ENCODE measurements at regions not wholly inside any gene's neighbourhood (a gene's known extent, or its start where the extent isn't known, plus 50 kb on each side); places are given as distances from the start of the nearest gene placed in this dataset.

DNA sequence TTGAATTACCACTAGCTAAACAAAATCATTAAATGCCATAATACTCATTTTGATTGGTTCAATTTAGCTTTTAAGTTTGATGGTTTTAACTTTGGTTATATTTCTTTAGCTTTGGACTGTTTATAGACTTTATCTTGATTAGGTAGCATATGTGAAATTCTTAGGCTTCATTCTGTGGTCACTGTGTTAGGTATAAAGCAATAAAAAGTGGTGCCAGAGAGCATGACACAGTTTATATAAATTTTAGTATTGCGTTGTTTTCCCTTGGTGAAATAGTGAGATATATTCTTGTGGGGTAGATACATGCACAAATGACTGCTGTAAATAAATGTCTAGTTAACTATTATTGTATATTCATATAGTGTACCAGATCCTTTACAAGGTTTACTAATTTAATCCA is 474.2 kb upstream of the GRID2 start:
- ChIA-PET CTCF (no interaction called here), POLR2A (no interaction called here)
- Mint-ChIP-seq H3K9me3 (peaks cover 18 to 43% (median 35%) of the 10 kb centered on the region in 3 donors), H3K4me3 (no peak overlapping the region), H3K27me3 (no peaks in the 10 kb centered on the region), H3K36me3 (no peaks in the 10 kb centered on the region), H3K4me1 (no peaks in the 10 kb centered on the region), H3K27ac (no peak overlapping the region)
- Histone ChIP-seq H3K27me3 (replicated peaks in 1 of 2; ENCODE audit: control insufficient read depth in 2 of 2, extremely low read depth in 1 of 2, insufficient read depth in 2 of 2, low read length in 1 of 2) (no peaks in the 10 kb centered on the region), H3K4me1 (ENCODE audit: control insufficient read depth in 1 of 2, extremely low read depth in 1 of 2, insufficient read depth in 2 of 2, low read length in 2 of 2) (no peaks in the 10 kb centered on the region), H3K27ac (ENCODE audit: low read length) (no peak overlapping the region), H3K9me3 (no peaks in the 10 kb centered on the region), H3K4me3 (ENCODE audit: control insufficient read depth in 1 of 2, extremely low read depth in 1 of 2, low read length in 1 of 2) (no peak overlapping the region), H3K36me3 (ENCODE audit: control insufficient read depth in 2 of 2, extremely low read depth in 1 of 2, insufficient read depth in 1 of 2, low read length in 1 of 2) (no peaks in the 10 kb centered on the region)
- ATAC-seq (replicated peaks in 1 of 4) = no peak
- no peak for DNase-seq
- no CpG with 5 or more reads among the region's 1 CpG for WGBS (ENCODE audit: insufficient coverage)

DNA sequence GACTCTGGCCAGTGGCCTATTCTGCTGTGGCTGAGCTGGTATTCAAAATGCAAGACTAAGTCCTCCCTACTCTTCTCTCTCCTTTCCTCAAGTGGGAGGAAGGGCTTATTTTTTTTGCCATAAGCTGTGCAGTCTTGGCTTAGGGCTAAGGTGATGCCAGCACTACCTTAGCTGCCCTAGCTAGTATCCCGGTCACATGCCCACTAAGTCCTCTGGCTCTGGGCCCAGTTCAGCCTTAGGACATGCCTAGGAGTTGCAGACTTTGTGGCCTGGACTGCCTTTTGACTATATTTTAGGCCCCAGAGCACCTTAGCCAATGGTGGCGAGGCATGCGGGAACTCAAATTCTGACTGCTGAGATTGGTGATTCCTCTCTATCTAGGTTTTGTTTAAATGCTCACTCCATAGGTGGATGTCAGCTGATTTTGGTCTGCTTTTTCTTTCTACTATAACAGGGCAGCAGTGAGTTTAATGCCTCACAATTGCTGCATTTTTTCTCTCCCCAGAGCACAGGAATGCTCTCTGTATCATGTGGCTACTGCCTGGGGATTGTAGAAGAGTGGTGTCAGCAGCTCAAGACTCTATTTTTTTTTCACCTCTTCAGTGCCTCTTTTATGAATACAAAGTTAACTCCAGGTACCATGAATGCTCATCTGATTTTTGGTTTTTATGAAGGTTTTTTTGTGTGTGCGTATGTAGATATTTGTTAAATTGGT is 472.9 kb upstream of the GRID2 start:
- 86% methylated on average over 1 of the region's 4 CpGs for WGBS (ENCODE audit: insufficient coverage)
- no peak overlapping the region for H3K27ac Mint-ChIP-seq
- POLR2A ChIA-PET = no interaction called here

DNA sequence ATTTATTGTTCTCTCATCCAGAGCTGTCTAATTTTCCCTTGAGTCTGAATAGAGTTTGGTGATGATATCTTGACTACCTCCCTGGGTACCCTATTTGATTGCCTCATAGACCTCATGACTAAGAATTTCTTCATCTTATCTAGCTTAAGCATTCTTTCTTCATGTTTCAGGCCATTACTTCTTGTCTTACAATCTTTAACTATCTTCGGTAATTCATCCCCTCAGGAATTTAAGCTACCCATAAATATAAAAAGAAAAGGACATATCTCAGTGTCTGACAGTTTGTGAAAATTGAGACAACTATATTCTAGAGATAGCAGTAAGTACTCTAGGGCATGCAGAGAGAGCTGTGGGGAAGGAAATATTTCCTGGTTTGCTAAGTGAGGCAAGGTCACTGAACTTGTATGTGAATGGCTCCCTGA is 466.1 kb upstream of the GRID2 start:
- ATAC-seq (replicated peaks in 1 of 4) = no peak

More for the DNA sequence above, 472.9 kb upstream of the GRID2 start:
- Histone ChIP-seq H3K27me3 (replicated peaks in 1 of 2; ENCODE audit: control insufficient read depth in 2 of 2, extremely low read depth in 1 of 2, insufficient read depth in 2 of 2, low read length in 1 of 2) (no peaks in the 10 kb centered on the region), H3K4me3 (ENCODE audit: control insufficient read depth in 1 of 2, extremely low read depth in 1 of 2, low read length in 1 of 2) (no peak overlapping the region), H3K9me3 (no peaks in the 10 kb centered on the region), H3K36me3 (ENCODE audit: control insufficient read depth in 2 of 2, extremely low read depth in 1 of 2, insufficient read depth in 1 of 2, low read length in 1 of 2) (no peaks in the 10 kb centered on the region), H3K27ac (ENCODE audit: low read length) (no peak overlapping the region), H3K4me1 (ENCODE audit: control insufficient read depth in 1 of 2, extremely low read depth in 1 of 2, insufficient read depth in 2 of 2, low read length in 2 of 2) (no peaks in the 10 kb centered on the region)
- H3K4me1 Mint-ChIP-seq = no peaks in the 10 kb centered on the region
- no peak for ATAC-seq (replicated peaks in 1 of 4)
- H3K4me3 Mint-ChIP-seq = no peak overlapping the region
- peaks cover 21 to 38% (median 33%) of the 10 kb centered on the region in 3 donors for H3K9me3 Mint-ChIP-seq
- no peak for DNase-seq
- H3K27me3 Mint-ChIP-seq = no peaks in the 10 kb centered on the region
- CTCF ChIA-PET = no interaction called here
- H3K36me3 Mint-ChIP-seq = no peaks in the 10 kb centered on the region

GRCh38 chr4:91838181-91838861 is 465.4 kb upstream of the GRID2 start:
- no peaks in the 10 kb centered on the region for H3K27me3 Mint-ChIP-seq
- Histone ChIP-seq H3K27me3 (replicated peaks in 1 of 2; ENCODE audit: control insufficient read depth in 2 of 2, extremely low read depth in 1 of 2, insufficient read depth in 2 of 2, low read length in 1 of 2) (no peaks in the 10 kb centered on the region), H3K4me1 (ENCODE audit: control insufficient read depth in 1 of 2, extremely low read depth in 1 of 2, insufficient read depth in 2 of 2, low read length in 2 of 2) (no peaks in the 10 kb centered on the region), H3K9me3 (no peaks in the 10 kb centered on the region), H3K4me3 (ENCODE audit: control insufficient read depth in 1 of 2, extremely low read depth in 1 of 2, low read length in 1 of 2) (no peak overlapping the region), H3K27ac (ENCODE audit: low read length) (no peak overlapping the region), H3K36me3 (ENCODE audit: control insufficient read depth in 2 of 2, extremely low read depth in 1 of 2, insufficient read depth in 1 of 2, low read length in 1 of 2) (no peaks in the 10 kb centered on the region)
- ATAC-seq (replicated peaks in 1 of 4) (no peak), DNase-seq (no peak)
- POLR2A ChIA-PET = no interaction called here
- H3K4me1 Mint-ChIP-seq = no peaks in the 10 kb centered on the region
- peaks cover 25 to 36% (median 29%) of the 10 kb centered on the region in 3 donors for H3K9me3 Mint-ChIP-seq
- H3K4me3 Mint-ChIP-seq = no peak overlapping the region
- no CpG with 5 or more reads among the region's 2 CpGs for WGBS (ENCODE audit: insufficient coverage)
- no peaks in the 10 kb centered on the region for H3K36me3 Mint-ChIP-seq
- CTCF ChIA-PET = no interaction called here
- H3K27ac Mint-ChIP-seq = no peak overlapping the region

More for the DNA sequence above, 466.1 kb upstream of the GRID2 start:
- no peaks in the 10 kb centered on the region for H3K4me1 Mint-ChIP-seq
- CTCF ChIA-PET = no interaction called here
- H3K27ac ChIP-seq (ENCODE audit: low read length) = no peak overlapping the region
- H3K4me1 ChIP-seq (ENCODE audit: control insufficient read depth in 1 of 2, extremely low read depth in 1 of 2, insufficient read depth in 2 of 2, low read length in 2 of 2) = no peaks in the 10 kb centered on the region
- peaks cover 27 to 41% (median 31%) of the 10 kb centered on the region in 3 donors for H3K9me3 Mint-ChIP-seq
- no peaks in the 10 kb centered on the region for H3K36me3 Mint-ChIP-seq
- H3K27me3 ChIP-seq (replicated peaks in 1 of 2; ENCODE audit: control insufficient read depth in 2 of 2, extremely low read depth in 1 of 2, insufficient read depth in 2 of 2, low read length in 1 of 2) = no peaks in the 10 kb centered on the region
- DNase-seq = no peak
- H3K4me3 ChIP-seq (ENCODE audit: control insufficient read depth in 1 of 2, extremely low read depth in 1 of 2, low read length in 1 of 2) = no peak overlapping the region
- no peak overlapping the region for H3K4me3 Mint-ChIP-seq
- no peaks in the 10 kb centered on the region for H3K9me3 ChIP-seq
- no peak overlapping the region for H3K27ac Mint-ChIP-seq
- H3K27me3 Mint-ChIP-seq = no peaks in the 10 kb centered on the region
- WGBS (ENCODE audit: insufficient coverage) = no CpG with 5 or more reads among the region's 1 CpG
- H3K36me3 ChIP-seq (ENCODE audit: control insufficient read depth in 2 of 2, extremely low read depth in 1 of 2, insufficient read depth in 1 of 2, low read length in 1 of 2) = no peaks in the 10 kb centered on the region
- POLR2A ChIA-PET = no interaction called here

GRCh38 chr4:91840359-91840758 is 463.4 kb upstream of the GRID2 start:
- Histone ChIP-seq H3K27me3 (replicated peaks in 1 of 2; ENCODE audit: control insufficient read depth in 2 of 2, extremely low read depth in 1 of 2, insufficient read depth in 2 of 2, low read length in 1 of 2) (no peaks in the 10 kb centered on the region), H3K9me3 (no peaks in the 10 kb centered on the region), H3K27ac (ENCODE audit: low read length) (no peak overlapping the region), H3K4me3 (ENCODE audit: control insufficient read depth in 1 of 2, extremely low read depth in 1 of 2, low read length in 1 of 2) (no peak overlapping the region), H3K36me3 (ENCODE audit: control insufficient read depth in 2 of 2, extremely low read depth in 1 of 2, insufficient read depth in 1 of 2, low read length in 1 of 2) (no peaks in the 10 kb centered on the region), H3K4me1 (ENCODE audit: control insufficient read depth in 1 of 2, extremely low read depth in 1 of 2, insufficient read depth in 2 of 2, low read length in 2 of 2) (no peaks in the 10 kb centered on the region)
- CTCF ChIA-PET = no interaction called here
- Mint-ChIP-seq H3K27me3 (no peaks in the 10 kb centered on the region), H3K36me3 (no peaks in the 10 kb centered on the region), H3K27ac (no peak overlapping the region), H3K4me3 (no peak overlapping the region), H3K9me3 (peaks cover 15 to 22% (median 15%) of the 10 kb centered on the region in 3 donors), H3K4me1 (no peaks in the 10 kb centered on the region)
- WGBS (ENCODE audit: insufficient coverage) = no CpG with 5 or more reads among the region's 2 CpGs
- ATAC-seq (replicated peaks in 1 of 4) (no peak), DNase-seq (no peak)
- POLR2A ChIA-PET = no interaction called here

DNA sequence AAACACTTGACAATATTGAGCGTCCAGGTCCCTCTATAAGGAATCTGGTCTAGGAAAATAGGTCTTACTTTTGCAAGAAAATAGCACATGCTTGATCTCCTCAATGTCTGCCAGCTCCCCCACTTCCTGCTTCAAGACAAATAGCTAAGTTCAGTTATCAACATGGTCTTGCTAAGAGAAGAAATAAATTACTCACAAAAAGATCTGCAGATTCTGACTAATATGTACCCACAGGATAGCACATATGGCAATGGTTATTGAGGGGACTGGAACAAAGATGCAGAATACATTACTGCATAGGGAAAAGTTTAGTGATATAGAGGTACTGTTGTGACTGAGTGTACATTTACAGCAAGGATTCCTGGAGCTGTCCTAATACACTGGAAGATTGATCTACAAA is 457.5 kb upstream of the GRID2 start:
- Histone ChIP-seq H3K4me3 (ENCODE audit: control insufficient read depth in 1 of 2, extremely low read depth in 1 of 2, low read length in 1 of 2) (no peak overlapping the region), H3K9me3 (peaks cover 3% of the 10 kb centered on the region), H3K27me3 (replicated peaks in 1 of 2; ENCODE audit: control insufficient read depth in 2 of 2, extremely low read depth in 1 of 2, insufficient read depth in 2 of 2, low read length in 1 of 2) (no peaks in the 10 kb centered on the region), H3K36me3 (ENCODE audit: control insufficient read depth in 2 of 2, extremely low read depth in 1 of 2, insufficient read depth in 1 of 2, low read length in 1 of 2) (no peaks in the 10 kb centered on the region), H3K27ac (ENCODE audit: low read length) (no peak overlapping the region), H3K4me1 (ENCODE audit: control insufficient read depth in 1 of 2, extremely low read depth in 1 of 2, insufficient read depth in 2 of 2, low read length in 2 of 2) (no peaks in the 10 kb centered on the region)
- POLR2A ChIA-PET = no interaction called here
- WGBS (ENCODE audit: insufficient coverage) = no CpG with 5 or more reads among the region's 1 CpG
- Mint-ChIP-seq H3K27me3 (no peaks in the 10 kb centered on the region), H3K27ac (no peak overlapping the region), H3K9me3 (peaks cover 12 to 18% (median 15%) of the 10 kb centered on the region in 3 donors), H3K36me3 (no peaks in the 10 kb centered on the region), H3K4me1 (no peaks in the 10 kb centered on the region), H3K4me3 (no peak overlapping the region)
- DNase-seq (no peak), ATAC-seq (replicated peaks in 1 of 4) (no peak)
- CTCF ChIA-PET = no interaction called here

All from T-cell (primary cell).